ENCODE measurements at regions not wholly inside any gene's neighbourhood (a gene's known extent, or its start where the extent isn't known, plus 50 kb on each side); places are given as distances from the start of the nearest gene placed in this dataset.

GRCh38 chr12:24246934-24247333 is 297.5 kb upstream of the SOX5 start:
- DNase-seq (ENCODE audit: low read depth), result no peak
- H3K4me3 ChIP-seq (ENCODE audit: low read depth, low read length), result no peak overlapping the region
- TF ChIP-seq, protein P1, sequence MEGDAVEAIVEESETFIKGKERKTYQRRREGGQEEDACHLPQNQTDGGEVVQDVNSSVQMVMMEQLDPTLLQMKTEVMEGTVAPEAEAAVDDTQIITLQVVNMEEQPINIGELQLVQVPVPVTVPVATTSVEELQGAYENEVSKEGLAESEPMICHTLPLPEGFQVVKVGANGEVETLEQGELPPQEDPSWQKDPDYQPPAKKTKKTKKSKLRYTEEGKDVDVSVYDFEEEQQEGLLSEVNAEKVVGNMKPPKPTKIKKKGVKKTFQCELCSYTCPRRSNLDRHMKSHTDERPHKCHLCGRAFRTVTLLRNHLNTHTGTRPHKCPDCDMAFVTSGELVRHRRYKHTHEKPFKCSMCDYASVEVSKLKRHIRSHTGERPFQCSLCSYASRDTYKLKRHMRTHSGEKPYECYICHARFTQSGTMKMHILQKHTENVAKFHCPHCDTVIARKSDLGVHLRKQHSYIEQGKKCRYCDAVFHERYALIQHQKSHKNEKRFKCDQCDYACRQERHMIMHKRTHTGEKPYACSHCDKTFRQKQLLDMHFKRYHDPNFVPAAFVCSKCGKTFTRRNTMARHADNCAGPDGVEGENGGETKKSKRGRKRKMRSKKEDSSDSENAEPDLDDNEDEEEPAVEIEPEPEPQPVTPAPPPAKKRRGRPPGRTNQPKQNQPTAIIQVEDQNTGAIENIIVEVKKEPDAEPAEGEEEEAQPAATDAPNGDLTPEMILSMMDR (IDR thresholded peaks at IDR 0.05; ENCODE audit: insufficient read depth, low read depth, low read length), result no peak

DNA sequence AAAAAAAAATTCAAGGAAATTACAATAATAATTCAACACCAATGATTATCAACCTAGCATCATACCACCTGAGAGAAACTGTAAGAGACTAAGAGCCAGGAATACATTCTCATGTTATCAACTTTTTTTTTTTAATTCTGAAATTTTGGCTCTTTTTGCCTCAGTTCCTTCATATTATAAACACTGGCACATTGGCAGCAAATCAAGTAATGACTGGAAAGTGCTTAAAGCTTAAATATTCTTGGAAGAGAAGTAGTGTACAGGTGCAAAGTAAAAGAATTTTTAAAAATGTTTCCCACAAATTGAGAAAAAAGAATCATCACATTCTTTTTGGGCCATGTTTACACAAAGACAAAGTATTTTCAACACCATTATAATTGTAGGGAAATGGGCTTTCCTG is 296.9 kb upstream of the SOX5 start:
- TF ChIP-seq, protein P1 (IDR thresholded peaks at IDR 0.05; ENCODE audit: insufficient read depth, low read depth, low read length), result no peak
- DNase-seq (ENCODE audit: low read depth), result no peak
- no peak overlapping the region for H3K4me3 ChIP-seq (ENCODE audit: low read depth, low read length)

DNA sequence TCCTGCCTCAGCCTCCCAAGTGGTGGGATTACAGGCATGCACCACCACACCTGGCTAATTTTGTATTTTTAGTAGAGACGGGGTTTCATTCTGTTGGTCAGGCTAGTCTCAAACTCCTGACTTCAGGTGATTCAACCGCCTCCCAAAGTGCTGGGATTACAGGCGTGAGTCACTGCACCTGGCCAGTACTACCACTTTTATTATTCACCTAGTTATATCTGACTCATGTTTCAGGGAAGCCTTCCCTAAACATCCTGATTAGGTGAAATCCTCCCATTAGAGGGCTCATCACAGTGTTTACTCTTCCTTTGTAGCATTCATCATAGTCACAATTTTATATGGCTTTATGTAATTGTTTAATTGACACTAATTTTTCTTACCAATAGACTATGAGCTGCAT is 295.3 kb upstream of the SOX5 start:
- H3K4me3 ChIP-seq (ENCODE audit: low read depth, low read length), result no peak overlapping the region
- DNase-seq (ENCODE audit: low read depth), result no peak
- TF ChIP-seq, protein P1 (IDR thresholded peaks at IDR 0.05; ENCODE audit: insufficient read depth, low read depth, low read length), result no peak

DNA sequence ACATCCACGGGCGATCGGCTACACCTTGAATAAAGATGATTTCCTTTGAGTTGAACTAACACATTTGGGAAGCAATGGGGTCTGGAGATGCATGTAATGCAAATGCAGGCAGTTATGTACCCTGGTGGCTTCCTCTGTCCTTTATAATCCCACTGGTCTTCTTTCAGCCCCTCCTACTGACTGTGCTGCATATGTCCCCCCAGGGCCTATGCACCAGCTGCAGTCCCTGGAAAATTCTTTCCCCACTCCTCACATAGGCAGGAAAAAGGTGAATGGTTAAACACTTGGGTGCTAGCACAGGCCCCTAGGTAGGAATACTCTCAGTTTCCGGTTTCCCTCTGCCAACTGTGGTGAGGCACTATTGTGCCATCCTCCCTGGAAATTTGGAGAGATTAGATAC is 294.8 kb upstream of the SOX5 start:
- no peak for DNase-seq (ENCODE audit: low read depth)
- H3K4me3 ChIP-seq (ENCODE audit: low read depth, low read length), result no peak overlapping the region
- TF ChIP-seq, protein P1 (IDR thresholded peaks at IDR 0.05; ENCODE audit: insufficient read depth, low read depth, low read length), result no peak

- TF ChIP-seq, protein P1 (IDR thresholded peaks at IDR 0.05; ENCODE audit: insufficient read depth, low read depth, low read length), result no peak
- DNase-seq (ENCODE audit: low read depth), result no peak
Observed at GRCh38 chr12:24240707-24241106, 291.2 kb upstream of the SOX5 start.

DNA sequence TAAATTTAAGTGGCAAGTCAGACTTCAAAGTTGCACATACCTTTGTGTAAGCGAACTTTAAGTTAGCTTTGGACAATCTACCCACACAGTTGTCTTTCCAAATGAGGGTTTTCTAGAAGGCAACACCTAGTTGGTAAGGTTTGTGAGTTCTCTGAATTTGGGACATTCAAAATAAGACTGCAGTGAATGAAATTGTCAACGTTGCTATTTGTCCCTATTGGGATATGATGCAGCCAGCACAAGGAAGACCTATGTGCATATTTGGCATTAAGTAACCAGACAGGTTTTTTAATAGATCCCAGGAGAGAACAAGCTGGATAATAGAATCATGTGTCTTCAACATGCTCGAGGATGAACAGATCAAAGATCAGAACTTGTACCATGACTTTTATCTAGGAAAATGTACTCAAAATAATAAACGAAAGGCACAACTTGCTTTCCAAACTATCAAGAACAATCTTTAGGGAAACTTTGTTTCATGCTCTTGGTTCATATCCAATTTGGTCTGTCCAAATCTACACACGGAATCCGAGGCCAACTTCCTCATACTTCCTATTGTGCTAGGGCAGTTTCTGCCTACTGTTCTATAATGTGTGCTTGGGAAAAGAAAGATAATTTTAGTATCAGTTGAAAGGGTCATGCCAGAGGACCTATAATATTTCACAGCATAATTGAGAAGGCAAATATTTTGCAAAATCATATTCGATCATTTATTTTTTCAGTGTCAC is 284.2 kb upstream of the SOX5 start:
- TF ChIP-seq, protein P1 (IDR thresholded peaks at IDR 0.05; ENCODE audit: insufficient read depth, low read depth, low read length), result no peak
- no peak overlapping the region for H3K4me3 ChIP-seq (ENCODE audit: low read depth, low read length)
- no peak for DNase-seq (ENCODE audit: low read depth)

More at GRCh38 chr12:24240707-24241106, 291.2 kb upstream of the SOX5 start:
- H3K4me3 ChIP-seq (ENCODE audit: low read depth, low read length), result no peak overlapping the region

DNA sequence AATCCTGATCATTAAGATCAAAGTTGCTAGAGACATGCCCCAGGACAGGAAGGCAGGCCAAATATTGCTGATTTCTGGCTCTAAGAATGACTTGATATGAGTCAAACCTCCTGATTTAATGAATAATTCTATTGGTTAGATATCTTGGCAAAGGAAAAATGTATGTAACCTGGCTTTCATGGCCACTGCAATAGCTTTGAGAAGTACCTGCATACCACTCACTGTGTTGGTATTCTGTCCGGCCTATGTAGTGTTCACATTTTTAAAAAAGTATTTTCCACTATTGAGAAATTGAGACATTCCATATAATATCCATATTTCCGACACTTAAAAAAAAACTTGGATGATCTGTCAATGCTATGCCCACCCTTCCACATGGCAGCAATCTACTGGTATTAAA is 283.1 kb upstream of the SOX5 start:
- no peak overlapping the region for H3K4me3 ChIP-seq (ENCODE audit: low read depth, low read length)
- TF ChIP-seq, protein P1 (IDR thresholded peaks at IDR 0.05; ENCODE audit: insufficient read depth, low read depth, low read length), result no peak

More for the DNA sequence above, 283.1 kb upstream of the SOX5 start:
- DNase-seq (ENCODE audit: low read depth), result no peak

Data from fibroblast of villous mesenchyme (primary cell).